ENCODE measurements at regions not wholly inside any gene's neighbourhood (a gene's known extent, or its start where the extent isn't known, plus 50 kb on each side); places are given as distances from the start of the nearest gene placed in this dataset.

GRCh38 chr20:48314925-48315592 lies 512.7 kb downstream of the PREX1 start:
- H3K27ac ChIP-seq = no peak overlapping the region
- TF ChIP-seq CTCF (conservative IDR thresholded peaks at IDR 0.05) (no peak), ZFX (IDR thresholded peaks at IDR 0.05) (no peak)

GRCh38 chr20:48313324-48313723 lies 514.5 kb downstream of the PREX1 start:
- no peak for TF ChIP-seq CTCF (conservative IDR thresholded peaks at IDR 0.05)
- no peak for TF ChIP-seq ZFX (IDR thresholded peaks at IDR 0.05)

GRCh38 chr20:48311956-48312355 lies 515.8 kb downstream of the PREX1 start:
- TF ChIP-seq ZFX (IDR thresholded peaks at IDR 0.05) = no peak
- no peak for TF ChIP-seq CTCF (conservative IDR thresholded peaks at IDR 0.05)
- H3K27ac ChIP-seq = no peak overlapping the region

More at GRCh38 chr20:48313324-48313723, 514.5 kb downstream of the PREX1 start:
- H3K27ac ChIP-seq = no peak overlapping the region

GRCh38 chr20:48310305-48310704 lies 517.5 kb downstream of the PREX1 start:
- no peak for TF ChIP-seq CTCF (conservative IDR thresholded peaks at IDR 0.05)
- TF ChIP-seq ZFX (IDR thresholded peaks at IDR 0.05) = no peak
- H3K27ac ChIP-seq = no peak overlapping the region

GRCh38 chr20:48309293-48309692 lies 518.5 kb downstream of the PREX1 start:
- TF ChIP-seq ZFX (IDR thresholded peaks at IDR 0.05) (no peak), CTCF (conservative IDR thresholded peaks at IDR 0.05) (no peak)
- H3K27ac ChIP-seq = no peak overlapping the region

GRCh38 chr20:48308882-48309281 lies 518.9 kb downstream of the PREX1 start:
- H3K27ac ChIP-seq = no peak overlapping the region
- TF ChIP-seq ZFX (IDR thresholded peaks at IDR 0.05) (no peak), CTCF (conservative IDR thresholded peaks at IDR 0.05) (no peak)

GRCh38 chr20:48308232-48308781 lies 519.5 kb downstream of the PREX1 start:
- TF ChIP-seq ZFX (IDR thresholded peaks at IDR 0.05) = no peak
- TF ChIP-seq CTCF (conservative IDR thresholded peaks at IDR 0.05) = no peak
- H3K27ac ChIP-seq = no peak overlapping the region

All from C4-2B (cell line).